ENCODE measurements at regions not wholly inside any gene's neighbourhood (a gene's known extent, or its start where the extent isn't known, plus 50 kb on each side); places are given as distances from the start of the nearest gene placed in this dataset.
A peak's percentile ranks its signal among the peaks of the same experiment; 100 is the strongest.
"Not testable (repeated sequence)": the region's sequence is repeated elsewhere in the genome, so short reads cannot be mapped to it uniquely, and the experiment has no call there.

DNA sequence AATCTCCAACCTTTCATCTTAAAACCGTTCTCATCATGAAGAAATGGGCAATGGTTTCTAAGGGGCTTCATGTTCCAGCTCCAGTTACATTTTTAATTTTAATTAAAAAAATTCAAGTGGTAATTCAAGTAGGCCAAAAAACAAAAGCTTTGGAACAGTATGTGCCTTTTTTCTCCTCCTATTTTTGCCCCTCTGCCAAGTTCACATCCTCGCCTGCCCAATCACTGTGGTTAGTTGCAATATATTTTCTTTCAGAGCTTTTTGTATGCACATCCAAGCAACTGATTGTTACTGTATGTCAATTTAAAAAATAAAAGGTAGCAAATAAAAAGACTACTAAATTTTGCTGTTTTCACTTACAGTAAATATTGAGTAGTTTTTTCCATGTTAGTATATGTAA lies 99.8 kb upstream of the B3GAT2 start:
- DNase-seq: no peak

DNA sequence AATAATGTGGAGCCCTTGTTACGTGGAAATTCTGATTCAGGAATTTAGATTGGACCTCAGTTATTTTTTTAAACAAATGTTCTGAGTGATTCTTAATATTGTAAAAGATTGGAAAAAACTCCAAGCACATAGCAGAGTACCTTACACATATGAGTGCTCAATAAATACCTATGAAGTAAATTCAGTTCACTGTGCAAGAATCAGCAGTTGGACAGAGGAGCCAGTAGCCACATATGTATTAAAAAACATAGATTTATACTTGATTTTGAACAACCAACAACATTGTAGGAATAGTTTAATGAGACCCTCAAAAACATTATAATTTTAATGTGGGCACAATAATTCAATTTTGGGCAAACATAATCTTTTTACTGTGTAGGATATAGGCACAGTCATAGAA lies 109.3 kb upstream of the B3GAT2 start:
- DNase-seq: no peak

DNA sequence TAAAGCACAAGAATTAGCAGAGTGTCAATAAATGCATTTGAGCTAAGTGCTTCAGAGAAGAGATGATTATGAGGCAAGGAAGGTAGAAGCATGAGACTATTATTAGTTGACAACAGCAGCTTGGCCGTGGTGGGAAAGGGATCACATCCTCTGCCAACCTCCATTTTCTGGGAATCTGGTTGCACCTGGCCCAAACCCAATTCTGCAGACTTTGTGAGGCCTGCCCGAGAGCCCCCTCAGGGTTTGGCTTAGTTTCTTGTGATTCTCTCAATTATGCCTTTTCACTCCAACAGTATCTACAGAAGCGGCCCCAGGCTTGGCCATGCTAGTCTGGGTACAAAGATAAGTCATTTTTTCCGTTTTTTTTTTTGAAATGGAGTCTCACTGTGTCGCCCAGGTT lies 111.0 kb upstream of the B3GAT2 start:
- no peak for DNase-seq

DNA sequence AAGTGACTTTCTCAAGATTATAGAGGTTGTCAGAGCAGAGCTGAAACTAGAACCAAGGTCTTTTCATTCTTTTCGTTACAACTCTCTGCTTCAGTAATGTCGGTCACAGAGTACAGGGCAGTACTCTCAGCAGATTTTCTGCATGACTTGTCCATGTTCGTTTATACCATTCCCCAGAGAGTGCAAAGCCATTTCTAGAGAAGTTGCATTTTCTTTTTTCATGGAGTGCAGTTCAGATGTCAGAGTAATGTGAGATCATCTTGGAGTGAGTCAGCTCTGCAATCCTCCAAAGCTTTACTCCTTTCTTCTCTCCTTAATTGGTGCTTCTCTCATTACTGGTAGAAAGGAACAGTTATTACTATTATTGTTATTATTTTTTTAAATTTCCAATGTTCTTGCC lies 115.6 kb upstream of the B3GAT2 start:
- DNase-seq: no peak

DNA sequence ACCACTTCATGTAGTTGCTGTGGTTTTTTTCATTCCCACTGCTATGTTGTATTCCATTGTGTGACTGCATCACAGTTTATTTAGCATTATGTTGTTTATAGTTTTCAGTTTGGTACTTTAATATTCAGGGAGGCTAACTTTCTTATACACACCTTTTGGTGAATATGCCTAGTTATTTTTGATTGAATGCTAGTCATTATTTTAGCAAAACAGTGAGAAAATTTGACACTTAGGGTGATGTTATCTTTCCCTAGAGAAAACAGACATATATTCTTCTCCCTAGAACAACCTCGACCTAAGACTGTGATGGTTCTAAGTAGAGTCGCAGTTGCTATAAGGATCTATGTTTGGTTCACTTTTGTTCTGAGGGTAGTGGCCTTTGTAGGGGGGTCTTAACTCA lies 120.8 kb upstream of the B3GAT2 start:
- DNase-seq: no peak

DNA sequence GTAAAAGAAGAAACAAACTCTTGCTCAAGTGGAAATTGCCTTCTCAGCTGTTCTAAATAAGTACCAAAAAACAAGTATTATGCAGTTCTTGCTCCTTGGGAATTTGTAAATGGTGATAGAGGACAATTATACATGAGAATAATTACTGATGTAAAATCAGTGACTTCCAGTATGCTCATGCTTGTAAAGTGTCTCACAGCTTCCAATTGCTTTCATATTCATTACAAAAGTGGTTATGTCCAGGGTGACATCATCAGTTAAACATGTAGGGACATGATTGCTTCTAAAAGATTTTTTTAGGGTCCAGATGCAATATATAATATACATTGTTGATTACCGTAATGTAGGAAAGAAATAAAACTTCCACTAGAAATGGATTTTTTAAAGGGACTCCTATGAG lies 122.8 kb upstream of the B3GAT2 start:
- DNase-seq: no peak

DNA sequence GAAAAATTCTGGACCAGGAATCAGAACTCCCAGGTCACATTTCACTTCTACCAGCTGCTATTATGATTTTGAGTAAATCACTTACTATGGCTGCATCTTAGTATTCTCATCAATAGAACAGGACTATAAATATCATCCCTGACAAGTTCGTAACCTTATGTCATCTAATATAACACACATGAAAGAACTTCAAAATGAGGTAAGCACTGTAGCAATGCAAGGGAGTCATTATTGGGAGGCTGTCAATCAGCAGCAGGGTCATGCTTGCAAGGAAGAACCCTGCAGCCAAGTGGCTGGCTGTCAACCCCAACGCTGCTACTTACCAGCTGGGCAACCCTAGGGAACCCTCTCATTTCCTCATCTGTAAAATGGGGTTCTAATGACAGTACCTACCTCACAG lies 123.3 kb upstream of the B3GAT2 start:
- DNase-seq: no peak

DNA sequence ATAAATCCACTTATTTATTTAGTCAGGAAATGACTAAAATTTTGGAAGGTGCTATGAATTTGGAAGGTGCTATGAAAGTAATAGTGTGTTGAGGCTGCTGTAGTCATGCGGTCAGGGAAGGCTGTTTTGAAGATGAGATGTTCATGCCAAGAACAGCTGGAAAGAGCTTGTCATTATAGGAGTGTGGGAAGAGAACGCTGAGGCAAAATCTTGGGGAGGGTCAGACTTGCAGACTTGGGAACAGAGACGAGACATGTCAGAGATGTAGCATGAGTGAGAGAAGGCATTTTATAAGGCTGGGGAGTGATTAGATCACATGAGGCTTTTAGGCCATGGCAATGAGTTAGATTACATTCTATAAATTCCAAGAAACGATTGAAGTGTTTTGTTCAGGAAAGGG lies 124.0 kb upstream of the B3GAT2 start:
- DNase-seq: peak; percentile 65

DNA sequence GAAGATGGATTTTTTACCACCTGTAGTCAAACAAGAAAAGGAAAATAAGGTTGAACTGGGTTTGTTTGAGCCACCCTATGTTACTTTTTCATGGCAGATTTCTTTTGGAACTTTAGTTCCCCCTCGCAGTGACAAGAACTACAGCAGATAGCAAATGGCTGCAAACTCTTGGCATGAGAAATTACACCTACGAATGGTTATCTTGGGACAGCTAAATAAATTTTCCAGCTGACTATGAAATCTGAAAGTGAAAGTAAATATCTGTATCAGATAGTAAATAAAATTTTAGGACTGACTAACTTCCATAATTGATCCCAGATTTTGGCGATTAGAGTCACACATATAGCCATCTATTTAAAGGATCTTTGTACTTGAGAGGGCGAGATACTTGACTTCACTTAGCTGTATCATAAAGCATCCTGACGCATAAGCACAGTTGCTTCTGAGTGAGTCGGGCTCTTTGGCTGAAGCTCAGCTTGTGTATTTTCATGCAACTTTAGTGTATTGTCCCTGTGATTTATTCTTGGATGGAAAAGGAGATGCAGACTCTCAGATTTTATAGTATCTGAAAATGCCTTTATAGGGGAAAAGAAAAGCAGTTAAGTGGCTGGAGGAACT lies 125.3 kb upstream of the B3GAT2 start:
- DNase-seq: peak; percentile 32

DNA sequence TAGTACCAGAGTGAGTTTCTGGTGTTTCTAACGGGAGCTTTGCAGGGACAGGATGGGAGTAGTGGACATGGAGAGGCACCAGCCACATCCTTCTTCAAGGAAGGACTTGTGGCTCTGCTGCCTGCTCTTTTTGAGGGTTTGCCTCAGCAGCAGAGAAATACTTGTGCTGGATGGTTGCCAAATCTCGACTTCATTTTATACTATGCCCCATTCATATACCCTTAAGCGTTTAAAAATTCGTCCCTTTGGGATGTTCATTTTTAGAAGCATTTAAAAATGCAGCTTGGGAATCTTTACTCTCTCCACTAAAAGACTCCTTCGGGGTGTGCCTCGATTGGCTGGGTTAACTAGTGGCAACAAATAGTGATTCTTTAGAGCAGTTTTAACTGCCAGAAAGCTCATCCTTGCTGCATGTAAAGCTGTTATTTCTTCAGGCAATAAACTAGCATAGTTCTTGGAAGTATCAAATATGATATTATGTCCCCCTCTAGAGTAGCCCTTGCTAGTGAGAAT lies 126.5 kb upstream of the B3GAT2 start:
- DNase-seq: peak; percentile 44

DNA sequence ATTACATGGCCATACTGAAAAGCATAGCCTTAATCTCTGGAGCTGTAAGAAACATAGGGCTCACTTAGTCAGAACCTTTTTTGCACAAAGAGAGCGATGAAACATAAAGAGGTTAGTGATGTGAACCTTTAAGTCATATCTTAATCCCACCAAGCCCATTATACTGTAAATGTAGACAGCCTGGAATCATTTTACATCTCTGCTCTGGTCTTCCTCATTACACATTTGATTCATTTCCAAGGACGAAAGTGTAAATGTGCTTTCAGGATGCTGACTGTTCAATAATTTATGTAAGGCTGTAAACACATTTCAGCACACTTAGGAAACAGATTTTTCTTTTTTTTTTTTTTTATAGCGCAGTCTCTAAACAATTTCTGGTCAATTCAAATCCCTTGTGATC lies 131.3 kb upstream of the B3GAT2 start:
- DNase-seq: no peak

DNA sequence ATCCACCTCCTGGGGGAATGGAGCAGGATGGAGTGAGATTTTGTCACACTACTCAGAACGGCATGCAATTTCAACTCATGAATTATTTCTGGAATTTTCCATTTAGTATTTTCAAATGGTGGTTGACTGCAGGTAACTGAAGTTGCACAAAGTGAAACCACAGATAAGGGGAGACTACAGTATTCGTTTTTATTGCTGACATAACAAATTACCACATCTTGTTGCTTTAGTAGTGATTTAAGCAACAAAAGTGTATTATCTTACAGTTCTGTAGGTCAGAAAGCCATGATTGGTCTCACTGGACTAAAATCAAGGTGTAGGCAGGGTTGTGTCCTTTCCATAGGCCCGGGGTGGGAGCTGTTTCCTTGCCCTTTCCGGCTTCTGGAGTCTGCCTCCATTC lies 133.4 kb upstream of the B3GAT2 start:
- no peak for DNase-seq

DNA sequence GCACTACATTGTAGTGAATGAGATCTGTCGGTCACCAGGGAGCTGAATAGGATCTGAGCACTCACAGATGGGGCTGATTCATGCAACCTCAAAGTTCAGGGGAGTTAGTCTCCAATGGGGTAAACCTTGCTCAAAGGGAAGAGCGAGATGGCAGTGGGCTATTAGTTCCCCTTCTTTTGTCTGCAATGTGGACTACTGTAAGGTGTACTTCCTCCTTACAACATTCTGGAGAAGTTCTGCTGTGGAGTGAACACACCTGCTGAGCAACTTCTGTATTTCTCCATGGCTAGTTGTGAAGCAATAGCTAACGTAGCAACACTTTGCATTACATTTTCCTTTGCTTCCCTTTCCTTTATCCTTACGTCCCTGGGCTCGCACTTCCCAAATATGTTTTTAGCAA lies 134.3 kb upstream of the B3GAT2 start:
- DNase-seq: no peak

DNA sequence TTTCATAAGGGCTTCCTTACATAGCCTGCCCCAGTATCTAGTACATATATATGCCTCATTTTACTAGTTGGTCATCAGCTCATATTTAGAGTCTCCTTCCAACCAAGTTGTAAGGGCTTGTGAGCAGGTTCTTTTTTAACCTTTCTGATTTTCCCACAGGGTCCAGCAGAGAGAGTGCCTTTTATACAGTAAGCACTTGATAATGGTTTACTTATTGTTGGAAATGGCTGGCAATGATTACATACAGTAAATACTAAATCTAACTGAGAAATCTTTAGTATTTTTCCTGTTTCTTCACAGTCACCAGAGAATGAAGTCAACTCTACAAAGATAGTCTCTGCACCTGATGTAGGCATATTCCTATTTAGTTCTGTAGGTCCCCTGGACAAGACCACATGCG lies 135.1 kb upstream of the B3GAT2 start:
- DNase-seq: no peak

DNA sequence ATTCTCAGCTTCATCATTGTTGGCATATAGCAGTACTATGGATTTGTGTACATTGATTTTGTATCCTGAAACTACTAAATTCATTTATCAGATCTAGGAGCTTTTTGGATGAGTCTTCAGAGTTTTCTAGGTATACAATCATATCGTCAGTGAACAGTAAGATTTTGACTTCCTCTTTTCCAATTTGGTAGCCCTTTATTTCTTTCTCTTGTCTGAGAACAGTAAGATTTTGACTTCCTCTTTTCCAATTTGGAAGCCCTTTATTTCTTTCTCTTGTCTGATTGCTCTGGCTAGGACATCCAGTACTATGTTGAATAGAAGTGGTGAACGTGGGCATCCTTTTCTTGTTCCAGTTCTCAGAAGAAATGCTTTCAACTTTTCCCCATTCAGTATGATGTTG lies 140.4 kb upstream of the B3GAT2 start:
- not testable (repeated sequence) for DNase-seq

DNA sequence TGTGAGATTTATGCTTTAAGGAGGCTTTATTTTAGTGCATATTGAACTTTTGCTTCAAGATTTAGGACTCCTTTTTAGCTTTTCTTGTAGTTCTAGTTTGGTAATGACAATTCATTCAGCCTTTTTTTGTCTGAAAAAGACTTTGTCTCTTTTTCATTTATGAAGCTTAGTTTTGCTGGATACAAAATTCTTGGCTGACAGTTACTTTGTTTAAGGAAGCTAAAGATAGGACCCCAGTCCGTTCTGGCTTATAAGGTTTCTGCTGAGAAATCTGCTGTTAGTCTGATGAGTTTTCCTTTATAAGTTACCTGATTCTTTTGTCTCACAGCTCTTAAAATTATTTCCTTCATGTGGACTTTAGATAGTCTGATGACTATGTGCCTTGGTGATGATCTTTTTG lies 142.8 kb upstream of the B3GAT2 start:
- DNase-seq: no peak

DNA sequence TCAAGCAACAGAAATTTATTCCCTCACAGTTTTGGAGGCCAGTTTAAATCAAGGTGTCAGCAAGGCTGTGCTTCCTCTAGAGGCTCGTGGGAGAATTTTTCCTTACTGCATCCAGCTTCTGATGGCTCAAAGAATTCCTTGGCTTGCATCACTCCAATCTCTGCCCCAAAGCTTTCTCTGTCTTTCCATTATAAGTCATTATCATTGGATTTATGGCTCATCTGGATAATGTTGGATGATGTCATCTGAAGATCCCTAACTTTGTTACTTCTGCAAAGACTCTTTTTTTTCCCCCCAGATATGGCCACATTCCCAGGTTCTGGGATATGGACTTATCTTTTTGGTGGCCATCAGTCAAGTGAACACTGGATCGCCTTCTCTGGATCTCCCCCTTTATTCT lies 146.3 kb upstream of the B3GAT2 start:
- no peak for DNase-seq

DNA sequence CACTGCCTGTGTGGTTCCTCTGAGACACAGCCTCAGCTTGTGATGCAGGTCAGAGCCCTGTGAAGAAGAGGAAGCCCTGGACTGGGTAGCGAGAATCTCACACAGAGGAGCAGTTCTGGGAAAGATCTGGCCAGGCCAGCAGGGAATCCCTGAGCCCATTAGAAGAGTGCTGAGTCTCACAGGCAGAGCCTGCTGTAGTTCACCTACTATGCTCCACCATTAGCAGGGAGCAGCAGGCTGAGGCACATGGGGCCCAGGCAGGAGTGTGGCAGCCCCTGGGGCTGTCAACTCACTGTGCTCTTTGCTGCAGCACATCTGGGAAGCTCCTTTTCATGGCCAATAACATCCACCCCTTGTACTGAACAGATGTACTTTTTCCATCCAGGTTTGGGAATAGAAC lies 146.8 kb upstream of the B3GAT2 start:
- DNase-seq: no peak

DNA sequence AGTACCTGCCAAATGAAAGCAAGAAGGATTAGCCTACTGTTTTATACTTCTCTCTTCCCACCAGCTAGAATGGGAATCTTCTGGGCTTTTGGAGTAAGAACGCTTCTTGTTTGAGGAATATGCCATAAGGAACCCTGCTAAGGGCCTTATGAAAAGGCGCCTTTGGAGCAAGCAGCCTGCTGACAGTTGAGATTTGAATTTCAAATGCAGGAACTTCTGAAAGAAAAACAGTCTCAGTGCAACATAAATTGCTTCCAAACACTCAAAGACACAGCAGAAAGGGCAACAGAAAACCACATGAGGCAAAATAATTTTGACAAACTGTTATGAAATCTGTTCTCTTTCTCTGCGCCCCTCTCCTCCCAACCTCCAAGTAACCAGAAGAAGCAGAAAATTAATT lies 149.4 kb upstream of the B3GAT2 start:
- no peak for DNase-seq

DNA sequence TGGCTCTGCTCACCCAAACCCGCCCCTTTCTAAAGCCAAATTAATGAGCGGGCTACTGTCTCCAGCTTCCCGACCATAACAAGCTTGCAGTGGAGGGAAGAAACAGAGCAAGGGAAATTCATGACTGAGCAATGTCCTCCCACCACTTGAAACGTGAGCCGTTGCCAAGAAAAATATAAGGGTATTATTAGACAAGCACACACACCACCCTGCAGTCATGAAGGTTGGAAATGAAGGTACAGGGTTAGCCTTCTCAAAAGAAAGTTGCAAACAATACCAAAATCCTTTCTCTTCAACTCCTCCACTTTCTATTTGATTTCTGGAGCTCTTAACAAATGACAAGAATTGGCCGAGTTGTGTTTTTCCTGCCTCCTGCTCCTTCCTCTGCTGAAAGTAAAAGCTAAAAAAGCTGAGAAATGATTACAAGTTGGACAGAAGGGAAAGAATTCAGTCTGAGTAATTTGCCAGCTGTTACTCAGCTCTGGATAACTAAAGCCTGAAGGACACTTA lies 151.1 kb upstream of the B3GAT2 start:
- peak; percentile 82 for DNase-seq

DNA sequence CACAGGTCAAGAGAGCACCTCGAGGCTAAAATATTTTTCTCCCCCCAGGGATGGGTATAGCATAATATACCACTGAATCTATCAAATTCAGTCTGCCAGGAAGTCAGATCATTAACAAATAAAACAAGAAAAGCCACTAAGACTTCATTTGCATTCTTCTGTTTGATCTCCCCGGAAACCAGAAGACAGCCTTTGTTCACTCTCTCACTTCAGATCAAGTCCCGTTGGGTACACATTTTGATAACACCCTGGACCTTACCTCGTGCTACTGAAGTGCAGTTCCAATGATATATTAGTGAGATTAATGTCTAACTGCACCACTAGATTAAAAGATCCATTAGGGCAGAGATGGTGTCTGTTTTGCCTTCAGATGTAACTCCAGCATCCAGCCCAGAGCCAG lies 157.7 kb upstream of the B3GAT2 start:
- DNase-seq: no peak

DNA sequence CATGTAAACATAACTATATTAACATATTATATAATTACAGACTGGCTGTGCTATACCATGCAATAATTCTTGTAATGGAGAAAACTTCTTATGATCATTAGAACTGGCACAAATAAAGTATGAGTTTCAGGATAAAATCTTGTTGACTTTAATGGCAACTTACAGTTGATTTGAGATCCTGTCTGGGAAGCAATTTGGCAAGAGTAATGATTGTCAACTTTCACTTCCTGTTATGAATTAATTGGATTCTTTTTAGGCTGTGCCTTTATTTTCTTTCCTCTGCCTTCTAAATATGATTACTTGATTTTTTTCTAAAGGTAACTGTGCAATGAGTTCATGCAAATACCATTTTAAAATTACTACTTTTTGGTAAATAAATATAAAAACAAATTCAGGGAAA lies 158.1 kb upstream of the B3GAT2 start:
- DNase-seq: no peak

DNA sequence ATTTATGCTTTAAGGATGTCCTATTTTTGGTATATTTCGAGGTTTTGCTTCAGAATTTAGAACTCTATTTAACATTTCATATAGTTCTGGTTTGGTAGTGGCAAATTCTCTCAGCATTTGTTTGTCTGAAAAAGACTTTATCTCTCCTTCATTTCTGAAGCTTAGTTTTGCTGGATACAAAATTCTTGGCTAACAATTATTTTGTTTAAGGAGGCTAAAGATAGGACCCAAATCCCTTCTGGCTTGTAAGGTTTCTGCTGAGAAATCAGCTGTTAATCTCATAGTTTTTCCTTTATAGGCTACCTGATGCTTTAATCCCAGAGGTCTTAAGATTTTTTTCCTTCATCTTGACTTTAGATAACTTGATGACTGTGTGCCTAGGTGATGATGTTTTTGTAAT lies 162.7 kb upstream of the B3GAT2 start:
- DNase-seq: no peak

DNA sequence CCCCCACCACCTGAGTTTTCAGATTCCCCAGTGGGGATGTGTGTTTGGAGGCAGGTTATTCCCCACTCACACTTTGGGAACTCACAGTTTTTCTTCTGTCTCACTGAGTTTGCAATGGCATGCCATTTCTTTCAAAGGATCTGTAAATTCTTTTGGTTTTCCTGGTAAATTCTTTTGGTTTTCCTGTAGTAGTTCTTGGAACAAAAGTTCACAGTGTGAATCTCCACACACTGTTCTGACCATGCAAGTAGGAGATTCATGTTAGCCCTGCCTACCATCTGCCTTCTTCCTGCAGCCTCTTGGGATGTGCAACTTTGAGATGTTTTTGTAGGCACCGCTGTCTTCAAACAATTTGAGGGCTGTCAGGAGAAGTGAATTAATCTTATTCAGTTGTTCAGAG lies 165.6 kb upstream of the OGFRL1 start:
- DNase-seq: no peak

DNA sequence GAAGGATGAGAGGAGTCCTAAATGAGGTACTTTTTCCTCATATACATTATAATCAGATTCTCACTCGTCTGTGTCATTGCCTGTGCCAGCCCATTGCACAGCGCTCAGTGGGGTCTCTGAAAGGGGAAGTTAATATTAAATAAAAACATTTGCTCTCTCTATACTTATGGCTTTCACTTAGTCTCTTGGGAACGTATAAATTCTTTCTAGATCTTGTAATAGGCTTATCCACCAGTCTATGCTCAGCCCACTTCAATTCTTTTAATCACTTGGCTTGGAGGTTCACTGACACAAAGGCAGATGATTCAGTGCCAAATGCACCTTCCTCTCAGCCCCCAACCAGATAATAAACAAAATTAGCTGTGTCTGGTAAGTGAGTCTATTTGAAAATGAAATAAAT lies 164.3 kb upstream of the OGFRL1 start:
- DNase-seq: no peak

All from tongue (tissue), 1 donor.